SK-N-SH (cell line): ENCODE measurements at regions not wholly inside any gene's neighbourhood (a gene's known extent, or its start where the extent isn't known, plus 50 kb on each side); places are given as distances from the start of the nearest gene placed in this dataset.

Experiments used
- CTCF ChIA-PET: fragments of 300-600, 350-600 bp; formaldehyde crosslinking; extraction: SDS; loops from one replicate; lab custom pipeline; 2021; lab: Yijun Ruan, JAX
- POLR2A ChIA-PET: fragments of 350-600 bp; sonication (Branson Sonifier 250); formaldehyde crosslinking; extraction: SDS; loops from one replicate; lab custom pipeline; 2020; ENCODE audit warnings: antibody characterized with exemption, inconsistent platforms; lab: Yijun Ruan, JAX
- DNase-seq: peaks from one replicate; pipeline ENCODE4 v3.0.0; 2012
- H2AFZ ChIP-seq: fragments of 200-600 bp; sonication (generic); 2 replicates; pipeline ENCODE4 v1.8.1; 2016; ENCODE audit warnings: antibody characterized with exemption, mild to moderate bottlenecking, low read depth
- H3F3A ChIP-seq: fragments of 200-600 bp; sonication (generic); replicated peaks from 2 replicates; pipeline ENCODE3; 2016; ENCODE audit warnings: antibody characterized with exemption, mild to moderate bottlenecking; ENCODE audit not compliant: insufficient read depth
- H3K27ac ChIP-seq, 2 experiments: fragments of 200-500 bp in 1 of 2; fragments of 200-600 bp in 1 of 2; sonication (Bioruptor generic) in 1 of 2; sonication (generic), shearing (Covaris generic) in 1 of 2; 2 replicates each; pipeline versions ENCODE4 v1.5.1 to v1.6.1; 2014 to 2016; ENCODE audit warnings: low read depth in 2 of 2, inconsistent platforms in 1 of 2, low read length in 1 of 2, mild to moderate bottlenecking in 1 of 2, mixed read lengths in 1 of 2
- H3K27me3 ChIP-seq: fragments of 200-600 bp; sonication (generic), shearing (Covaris generic); 2 replicates; pipeline ENCODE4 v1.6.1; 2016; ENCODE audit warnings: mixed run types; ENCODE audit not compliant: insufficient read depth
- H3K36me3 ChIP-seq, 2 experiments: fragments of 200-500 bp in 1 of 2; fragments of 200-600 bp in 1 of 2; sonication (Bioruptor generic) in 1 of 2; sonication (generic) in 1 of 2; replicated peaks in 1 of 2; 2 replicates each; pipeline versions ENCODE3 to v1.5.1; 2014 to 2016; ENCODE audit warnings: low read length in 1 of 2, mild to moderate bottlenecking in 1 of 2; ENCODE audit not compliant: insufficient read depth in 2 of 2, control insufficient read depth in 1 of 2
- H3K4me1 ChIP-seq, 2 experiments: fragments of 200-500 bp in 1 of 2; fragments of 200-600 bp in 1 of 2; sonication (Bioruptor generic) in 1 of 2; sonication (generic), shearing (Covaris generic) in 1 of 2; 2 replicates each; pipeline versions ENCODE4 v1.5.1 to v1.6.1; 2014 to 2016; ENCODE audit warnings: low read depth in 1 of 2, low read length in 1 of 2, mixed run types in 1 of 2; ENCODE audit not compliant: insufficient read depth in 2 of 2, control insufficient read depth in 1 of 2
- H3K4me2 ChIP-seq: fragments of 200-600 bp; sonication (generic), shearing (Covaris generic); 2 replicates; pipeline ENCODE4 v1.6.1; 2017; ENCODE audit warnings: mixed run types
- H3K4me3 ChIP-seq, 2 experiments: fragments of 200-500 bp in 1 of 2; fragments of 200-600 bp in 1 of 2; sonication (Bioruptor generic) in 1 of 2; sonication (generic), shearing (Covaris generic) in 1 of 2; 2 replicates each; pipeline versions ENCODE4 v1.5.1 to v1.8.1; 2014 to 2016; ENCODE audit warnings: low read depth in 2 of 2, inconsistent platforms in 1 of 2, low read length in 1 of 2, mild to moderate bottlenecking in 1 of 2, mixed read lengths in 1 of 2, moderate library complexity in 1 of 2
- H3K79me2 ChIP-seq: fragments of 200-600 bp; sonication (generic); 2 replicates; pipeline ENCODE4 v1.8.1; 2017; ENCODE audit warnings: mild to moderate bottlenecking; ENCODE audit not compliant: insufficient read depth
- H3K9ac ChIP-seq: fragments of 200-600 bp; sonication (generic); 2 replicates; pipeline ENCODE4 v1.6.1; 2017; ENCODE audit warnings: mixed run types
- H3K9me2 ChIP-seq: fragments of 200-600 bp; sonication (generic); 2 replicates; pipeline ENCODE4 v1.6.1; 2017; ENCODE audit warnings: mixed run types
- H3K9me3 ChIP-seq: fragments of 200-600 bp; sonication (generic); 2 replicates; pipeline ENCODE4 v1.6.1; 2017; ENCODE audit warnings: mixed run types, mild to moderate bottlenecking, moderate library complexity
- H4K20me1 ChIP-seq: fragments of 200-600 bp; sonication (generic); 2 replicates; pipeline ENCODE4 v1.6.1; 2017; ENCODE audit warnings: mild to moderate bottlenecking, mixed run types; ENCODE audit not compliant: insufficient read depth
- CHD2 ChIP-seq: fragments of 150-350 bp; IDR thresholded peaks from 2 replicates; pipeline ENCODE4 v1.6.1; 2018; ENCODE audit warnings: low read length; ENCODE audit not compliant: partially characterized antibody
- ELF1 ChIP-seq: IDR thresholded peaks from 2 replicates; pipeline ENCODE4 v1.4.0; 2012
- EP300 ChIP-seq, 2 experiments: IDR thresholded peaks; 2 replicates each; pipeline versions ENCODE4 v1.4.0 to v1.6.1; 2012; ENCODE audit warnings: borderline replicate concordance in 1 of 2, low read depth in 1 of 2, low read length in 1 of 2
- FOSL2 ChIP-seq: IDR thresholded peaks from 2 replicates; pipeline ENCODE4 v1.4.0; 2012; ENCODE audit warnings: low read depth, mild to moderate bottlenecking, moderate library complexity, borderline replicate concordance
- FOXM1 ChIP-seq: IDR thresholded peaks from 2 replicates; pipeline ENCODE4 v1.4.0; 2012; ENCODE audit warnings: low read depth, mild to moderate bottlenecking
- GABPA ChIP-seq: IDR thresholded peaks from 2 replicates; pipeline ENCODE4 v1.4.0; 2012; ENCODE audit warnings: low read depth, mild to moderate bottlenecking
- GATA2 ChIP-seq: sonication (generic); formaldehyde crosslinking; IDR thresholded peaks from 2 replicates; pipeline ENCODE4 v1.5.0; 2020; ENCODE audit warnings: mild to moderate bottlenecking, missing genetic modification reagents
- JUND ChIP-seq: IDR thresholded peaks from 2 replicates; pipeline ENCODE4 v1.4.0; 2012
- MAX ChIP-seq: IDR thresholded peaks from 2 replicates; pipeline ENCODE4 v1.4.0; 2012; ENCODE audit warnings: low read depth
- MEF2A ChIP-seq: IDR thresholded peaks from 2 replicates; pipeline ENCODE4 v1.4.0; 2012; ENCODE audit warnings: low read depth, borderline replicate concordance
- PBX3 ChIP-seq: IDR thresholded peaks from 2 replicates; pipeline ENCODE4; 2012
- RAD21 ChIP-seq: IDR thresholded peaks from 2 replicates; pipeline ENCODE4 v1.6.1; 2012; ENCODE audit warnings: mild to moderate bottlenecking, low read length
- RCOR1 ChIP-seq: fragments of 150-350 bp; IDR thresholded peaks from 2 replicates; pipeline ENCODE4 v1.6.1; 2017; ENCODE audit warnings: antibody characterized with exemption, low read length
- RXRA ChIP-seq: IDR thresholded peaks from 2 replicates; pipeline ENCODE4 v1.4.0; 2012; ENCODE audit warnings: low read depth, mild to moderate bottlenecking, borderline replicate concordance
- SIN3A ChIP-seq: IDR thresholded peaks from 2 replicates; pipeline ENCODE4 v1.6.1; 2012; ENCODE audit warnings: low read depth, mild to moderate bottlenecking, low read length, moderate library complexity, borderline replicate concordance
- TCF12 ChIP-seq: IDR thresholded peaks from 2 replicates; pipeline ENCODE4 v1.4.0; 2012
- YY1 ChIP-seq: IDR thresholded peaks from 2 replicates; pipeline ENCODE4 v1.4.0; 2012; ENCODE audit warnings: low read depth, mild to moderate bottlenecking
- ZBTB33 ChIP-seq: IDR thresholded peaks from 2 replicates; pipeline ENCODE4 v1.4.0; 2012; ENCODE audit warnings: low read depth, borderline replicate concordance
- WGBS: methylation state at CpG from one replicate; pipeline ENCODE4 v1.1.6; 2017; ENCODE audit warnings: low lambda C conversion rate; 5-methylcytosine and 5-hydroxymethylcytosine counted together
- TF ChIP-seq, protein P1 (sequence below): fragments of 200-600 bp; sonication (generic); IDR thresholded peaks from 2 replicates; pipeline ENCODE4 v1.6.1; 2017; ENCODE audit warnings: antibody characterized with exemption, mild to moderate bottlenecking, moderate library complexity
- TF ChIP-seq, protein P2 (sequence below): fragments of 150-350 bp; IDR thresholded peaks from 2 replicates; pipeline ENCODE4 v1.6.1; 2017; ENCODE audit warnings: antibody characterized with exemption, low read length, low read depth, borderline replicate concordance
- TF ChIP-seq, protein P3 (sequence below): fragments of 150-350 bp; IDR thresholded peaks from 2 replicates; pipeline ENCODE4 v1.6.1; 2016; ENCODE audit warnings: mild to moderate bottlenecking, low read depth, low read length

GRCh38 chr10:130371666-130372065 is 235.5 kb downstream of the GLRX3 start:
- H3K79me2 ChIP-seq: no peaks in the 10 kb centered on the region
- H2AFZ ChIP-seq: no peak overlapping the region
- H3K4me1 ChIP-seq: no peaks in the 10 kb centered on the region; a peak in 1 of 4 replicates
- H3K9ac ChIP-seq: no peak overlapping the region
- POLR2A ChIA-PET: no interaction called here
- H3K9me2 ChIP-seq: no peaks in the 10 kb centered on the region
- H3F3A ChIP-seq: no peaks in the 10 kb centered on the region
- DNase-seq: no peak
- no peaks in the 10 kb centered on the region for H4K20me1 ChIP-seq
- H3K9me3 ChIP-seq: no peaks in the 10 kb centered on the region
- no peak overlapping the region for H3K4me3 ChIP-seq
- WGBS: 49% methylated on average over 16 of the region's 16 CpGs
- H3K27ac ChIP-seq: no peak overlapping the region
- H3K27me3 ChIP-seq: no peaks in the 10 kb centered on the region
- CTCF ChIA-PET: interaction anchor here (0.8 kb wide), 1 partner anchor 30 kb away, joined by 3 read pairs; no protein-coding TSS in a partner anchor
- no peak overlapping the region for H3K4me2 ChIP-seq
- TF ChIP-seq SIN3A: no peak
- TF ChIP-seq EP300 (IDR thresholded peaks at IDR 0.05; ENCODE audit: borderline replicate concordance in 1 of 2, low read depth in 1 of 2, low read length in 1 of 2): no peak
- TF ChIP-seq GATA2 (CRISPR knock-in tag): no peak
- TF ChIP-seq ELF1: no peak
- TF ChIP-seq, protein P1, sequence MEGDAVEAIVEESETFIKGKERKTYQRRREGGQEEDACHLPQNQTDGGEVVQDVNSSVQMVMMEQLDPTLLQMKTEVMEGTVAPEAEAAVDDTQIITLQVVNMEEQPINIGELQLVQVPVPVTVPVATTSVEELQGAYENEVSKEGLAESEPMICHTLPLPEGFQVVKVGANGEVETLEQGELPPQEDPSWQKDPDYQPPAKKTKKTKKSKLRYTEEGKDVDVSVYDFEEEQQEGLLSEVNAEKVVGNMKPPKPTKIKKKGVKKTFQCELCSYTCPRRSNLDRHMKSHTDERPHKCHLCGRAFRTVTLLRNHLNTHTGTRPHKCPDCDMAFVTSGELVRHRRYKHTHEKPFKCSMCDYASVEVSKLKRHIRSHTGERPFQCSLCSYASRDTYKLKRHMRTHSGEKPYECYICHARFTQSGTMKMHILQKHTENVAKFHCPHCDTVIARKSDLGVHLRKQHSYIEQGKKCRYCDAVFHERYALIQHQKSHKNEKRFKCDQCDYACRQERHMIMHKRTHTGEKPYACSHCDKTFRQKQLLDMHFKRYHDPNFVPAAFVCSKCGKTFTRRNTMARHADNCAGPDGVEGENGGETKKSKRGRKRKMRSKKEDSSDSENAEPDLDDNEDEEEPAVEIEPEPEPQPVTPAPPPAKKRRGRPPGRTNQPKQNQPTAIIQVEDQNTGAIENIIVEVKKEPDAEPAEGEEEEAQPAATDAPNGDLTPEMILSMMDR: no peak
- TF ChIP-seq RAD21: no peak
- TF ChIP-seq, protein P2, sequence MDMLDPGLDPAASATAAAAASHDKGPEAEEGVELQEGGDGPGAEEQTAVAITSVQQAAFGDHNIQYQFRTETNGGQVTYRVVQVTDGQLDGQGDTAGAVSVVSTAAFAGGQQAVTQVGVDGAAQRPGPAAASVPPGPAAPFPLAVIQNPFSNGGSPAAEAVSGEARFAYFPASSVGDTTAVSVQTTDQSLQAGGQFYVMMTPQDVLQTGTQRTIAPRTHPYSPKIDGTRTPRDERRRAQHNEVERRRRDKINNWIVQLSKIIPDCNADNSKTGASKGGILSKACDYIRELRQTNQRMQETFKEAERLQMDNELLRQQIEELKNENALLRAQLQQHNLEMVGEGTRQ: no peak
- no peak for TF ChIP-seq TCF12
- TF ChIP-seq RCOR1: no peak
- no peak for TF ChIP-seq PBX3
- no peak for TF ChIP-seq RXRA
- no peak for TF ChIP-seq CHD2
- TF ChIP-seq MAX: no peak
- no peak for TF ChIP-seq FOSL2
- H3K36me3 ChIP-seq: no peaks in the 10 kb centered on the region

GRCh38 chr10:130372222-130372621 is 236.0 kb downstream of the GLRX3 start:
- no peak overlapping the region for H3K4me2 ChIP-seq
- no peaks in the 10 kb centered on the region for H3K9me2 ChIP-seq
- no peak overlapping the region for H3K27ac ChIP-seq
- no peak overlapping the region for H2AFZ ChIP-seq
- H3K4me3 ChIP-seq: no peak overlapping the region
- H3K27me3 ChIP-seq: no peaks in the 10 kb centered on the region
- no peaks in the 10 kb centered on the region for H4K20me1 ChIP-seq
- H3K9ac ChIP-seq: no peak overlapping the region
- 74% methylated on average over 8 of the region's 11 CpGs for WGBS
- no peak for DNase-seq
- ChIA-PET CTCF (no interaction called here), POLR2A (no interaction called here)
- no peaks in the 10 kb centered on the region for H3F3A ChIP-seq
- no peaks in the 10 kb centered on the region for H3K36me3 ChIP-seq
- no peaks in the 10 kb centered on the region; a peak in 1 of 4 replicates for H3K4me1 ChIP-seq
- no peaks in the 10 kb centered on the region for H3K79me2 ChIP-seq
- no peaks in the 10 kb centered on the region for H3K9me3 ChIP-seq
- TF ChIP-seq, protein P3, sequence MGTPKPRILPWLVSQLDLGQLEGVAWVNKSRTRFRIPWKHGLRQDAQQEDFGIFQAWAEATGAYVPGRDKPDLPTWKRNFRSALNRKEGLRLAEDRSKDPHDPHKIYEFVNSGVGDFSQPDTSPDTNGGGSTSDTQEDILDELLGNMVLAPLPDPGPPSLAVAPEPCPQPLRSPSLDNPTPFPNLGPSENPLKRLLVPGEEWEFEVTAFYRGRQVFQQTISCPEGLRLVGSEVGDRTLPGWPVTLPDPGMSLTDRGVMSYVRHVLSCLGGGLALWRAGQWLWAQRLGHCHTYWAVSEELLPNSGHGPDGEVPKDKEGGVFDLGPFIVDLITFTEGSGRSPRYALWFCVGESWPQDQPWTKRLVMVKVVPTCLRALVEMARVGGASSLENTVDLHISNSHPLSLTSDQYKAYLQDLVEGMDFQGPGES: no peak
- TF ChIP-seq SIN3A (no peak), TCF12 (no peak), RAD21 (no peak), RXRA (no peak), RCOR1 (no peak), YY1 (no peak), JUND (no peak), ZBTB33 (no peak), FOXM1 (no peak), MEF2A (no peak), GABPA (no peak)
- TF ChIP-seq, protein P2: no peak
